ENCODE measurements at regions not wholly inside any gene's neighbourhood (a gene's known extent, or its start where the extent isn't known, plus 50 kb on each side); places are given as distances from the start of the nearest gene placed in this dataset.

DNA sequence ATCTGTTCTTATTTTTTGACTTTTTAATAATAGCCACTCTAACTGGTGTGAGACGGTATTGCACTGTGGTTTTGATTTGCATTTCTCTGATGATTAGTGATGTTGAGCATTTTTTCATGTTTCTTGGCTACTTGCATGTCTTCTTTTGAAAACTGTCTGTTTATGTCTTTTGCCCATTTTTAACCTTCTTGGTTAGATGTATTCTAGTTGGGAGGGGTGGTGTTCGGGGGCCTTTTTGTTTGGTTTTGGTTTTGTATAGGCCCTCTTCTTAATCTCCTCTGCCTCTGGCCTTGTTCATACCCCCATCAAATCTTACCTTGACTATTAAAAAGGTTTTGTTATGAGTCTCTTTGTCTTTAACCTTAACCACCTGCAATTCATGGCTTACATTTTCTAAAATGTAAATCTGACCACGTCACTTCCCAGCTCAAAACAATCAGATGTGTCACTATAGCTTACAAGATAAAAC is 107.8 kb upstream of the NR4A3 start:
- DNase-seq (ENCODE audit: low read depth) = no peak

GRCh38 chr9:99718631-99719030 is 103.1 kb upstream of the NR4A3 start:
- no peak for DNase-seq (ENCODE audit: low read depth)

GRCh38 chr9:99720455-99721050 is 101.1 kb upstream of the NR4A3 start:
- DNase-seq (ENCODE audit: low read depth) = no peak

GRCh38 chr9:99721898-99722297 is 99.8 kb upstream of the NR4A3 start:
- DNase-seq (ENCODE audit: low read depth) = no peak

- no peak for DNase-seq (ENCODE audit: low read depth)
Measured at GRCh38 chr9:99722877-99723276, 98.8 kb upstream of the NR4A3 start.

GRCh38 chr9:99724640-99725039 is 97.0 kb upstream of the NR4A3 start:
- DNase-seq (ENCODE audit: low read depth) = no peak

- no peak for DNase-seq (ENCODE audit: low read depth)
Measured at GRCh38 chr9:99725852-99726251, 95.8 kb upstream of the NR4A3 start.

- DNase-seq (ENCODE audit: low read depth) = no peak
Measured at GRCh38 chr9:99726758-99727157, 94.9 kb upstream of the NR4A3 start.

GRCh38 chr9:99730062-99730461 is 91.6 kb upstream of the NR4A3 start:
- no peak for DNase-seq (ENCODE audit: low read depth)

- no peak for DNase-seq (ENCODE audit: low read depth)
Measured at GRCh38 chr9:99731950-99732349, 89.7 kb upstream of the NR4A3 start.

GRCh38 chr9:99732715-99733114 is 89.0 kb upstream of the NR4A3 start:
- no peak for DNase-seq (ENCODE audit: low read depth)

DNA sequence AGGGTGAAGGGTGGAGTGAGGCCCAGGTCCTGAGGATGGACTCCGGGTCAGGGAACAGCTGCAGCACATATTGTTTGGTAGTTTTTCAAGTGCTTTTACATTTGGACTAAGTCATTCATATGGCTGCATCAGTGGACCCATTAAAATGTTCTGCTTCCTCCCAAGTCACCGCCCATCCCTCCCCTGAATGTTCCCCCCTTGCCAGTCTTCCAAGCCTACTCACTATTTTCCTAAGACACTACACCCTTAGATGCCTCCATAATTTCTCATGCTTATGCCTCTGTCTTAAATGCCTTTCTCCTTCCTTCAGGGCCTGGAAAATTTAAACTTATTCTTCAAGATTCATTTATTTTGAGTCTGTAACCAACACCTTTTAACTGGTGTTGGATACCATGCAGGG is 86.6 kb upstream of the NR4A3 start:
- DNase-seq (ENCODE audit: low read depth) = no peak

GRCh38 chr9:99736291-99736690 is 85.4 kb upstream of the NR4A3 start:
- no peak for DNase-seq (ENCODE audit: low read depth)

GRCh38 chr9:99737649-99738048 is 84.0 kb upstream of the NR4A3 start:
- DNase-seq (ENCODE audit: low read depth) = no peak

DNA sequence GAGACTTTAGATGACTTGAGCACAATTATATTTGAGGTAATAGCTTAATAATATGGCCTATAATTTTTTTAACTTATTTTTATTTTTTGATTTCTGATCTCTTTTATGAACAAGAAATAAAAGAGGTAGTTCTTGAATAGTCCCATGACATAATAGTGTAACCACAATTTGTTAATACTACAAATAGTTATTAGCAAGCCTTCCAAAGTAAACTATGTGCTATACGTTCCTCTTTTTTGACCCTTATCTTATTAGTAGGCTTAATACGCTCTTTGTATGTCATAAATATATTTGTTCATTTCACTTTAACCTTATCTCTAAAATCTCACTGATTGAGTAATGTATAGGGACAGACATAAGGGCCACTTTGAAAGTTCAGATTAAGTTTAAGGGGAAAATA is 78.7 kb upstream of the NR4A3 start:
- DNase-seq (ENCODE audit: low read depth) = no peak

- no peak for DNase-seq (ENCODE audit: low read depth)
Measured at GRCh38 chr9:99743455-99743854, 78.2 kb upstream of the NR4A3 start.

DNA sequence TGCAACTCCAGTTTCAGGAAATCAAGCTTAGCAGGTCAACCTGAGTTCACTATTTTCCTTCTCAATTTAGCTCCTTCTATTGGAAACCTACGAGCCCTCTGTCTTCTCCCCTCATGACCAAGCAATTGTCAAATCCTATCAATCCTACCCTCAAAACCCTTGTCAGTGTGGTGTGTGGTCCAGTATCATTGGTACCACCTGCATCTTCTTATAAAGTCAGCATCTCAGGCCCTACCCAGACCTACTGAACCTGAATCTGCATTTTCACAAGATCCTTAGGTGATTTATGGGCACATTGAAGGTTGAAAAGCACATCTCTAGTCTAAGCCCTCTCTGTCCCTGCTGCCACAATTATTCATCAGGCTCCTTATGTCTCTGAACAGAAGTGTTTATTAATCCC is 77.6 kb upstream of the NR4A3 start:
- no peak for DNase-seq (ENCODE audit: low read depth)

- DNase-seq (ENCODE audit: low read depth) = no peak
Measured at GRCh38 chr9:99745085-99745484, 76.6 kb upstream of the NR4A3 start.

- DNase-seq (ENCODE audit: low read depth) = no peak
Measured at GRCh38 chr9:99746406-99746805, 75.3 kb upstream of the NR4A3 start.

DNA sequence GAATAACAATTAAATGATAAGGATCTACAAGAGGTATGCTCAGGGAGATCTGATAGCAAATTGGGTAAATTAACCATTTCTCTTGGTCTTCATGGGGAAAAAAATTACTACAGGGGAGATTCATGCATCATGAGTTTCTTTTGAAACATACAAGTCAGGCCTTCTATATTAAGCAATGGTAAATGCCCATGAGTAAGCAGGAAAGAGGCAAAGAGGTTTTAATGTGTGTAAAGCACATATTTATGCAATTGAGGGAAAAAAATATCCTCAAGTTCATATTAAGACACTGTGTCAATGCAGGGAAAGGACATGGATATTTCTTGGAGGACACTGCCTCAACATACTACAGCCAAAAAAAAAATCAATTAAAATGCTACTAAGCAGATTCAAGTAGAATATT is 73.4 kb upstream of the NR4A3 start:
- no peak for DNase-seq (ENCODE audit: low read depth)

DNA sequence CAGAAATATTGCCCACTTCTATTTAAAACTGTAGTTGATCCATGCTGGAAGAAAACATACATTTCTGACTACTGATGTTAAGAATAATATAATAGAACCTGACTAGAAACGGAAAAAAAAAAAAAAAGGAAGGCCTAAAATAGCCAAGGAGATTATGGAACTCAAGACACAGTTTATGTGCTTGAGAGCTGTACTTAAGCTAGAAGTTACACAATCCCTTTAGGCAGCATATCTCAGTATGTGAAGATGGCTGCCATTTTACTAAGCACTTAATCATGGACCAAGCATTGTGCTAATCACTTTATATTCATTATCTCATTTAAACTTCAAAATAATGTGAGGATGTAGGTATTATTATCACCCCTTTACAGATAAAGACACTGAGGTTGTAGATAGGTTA is 73.0 kb upstream of the NR4A3 start:
- DNase-seq (ENCODE audit: low read depth) = no peak

DNA sequence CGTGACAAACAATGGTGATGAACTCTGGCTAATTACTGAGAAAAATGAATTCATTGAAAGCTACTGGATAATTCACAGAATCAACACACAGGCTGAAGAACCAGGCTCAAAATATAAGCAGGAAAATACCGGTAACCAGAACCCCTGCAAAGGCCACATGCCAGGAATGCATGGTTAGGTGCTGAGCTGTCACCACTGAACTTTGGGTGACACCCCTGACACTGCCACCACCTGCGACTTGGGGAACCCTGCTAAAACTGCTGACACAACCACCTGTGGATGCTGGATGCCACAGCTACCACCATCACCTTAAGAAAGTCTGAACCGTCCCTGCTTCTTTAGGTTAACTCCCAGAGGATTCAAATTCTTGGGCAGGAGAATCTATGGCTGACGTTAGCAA is 72.0 kb upstream of the NR4A3 start:
- DNase-seq (ENCODE audit: low read depth) = no peak

GRCh38 chr9:99750526-99750925 is 71.2 kb upstream of the NR4A3 start:
- no peak for DNase-seq (ENCODE audit: low read depth)

DNA sequence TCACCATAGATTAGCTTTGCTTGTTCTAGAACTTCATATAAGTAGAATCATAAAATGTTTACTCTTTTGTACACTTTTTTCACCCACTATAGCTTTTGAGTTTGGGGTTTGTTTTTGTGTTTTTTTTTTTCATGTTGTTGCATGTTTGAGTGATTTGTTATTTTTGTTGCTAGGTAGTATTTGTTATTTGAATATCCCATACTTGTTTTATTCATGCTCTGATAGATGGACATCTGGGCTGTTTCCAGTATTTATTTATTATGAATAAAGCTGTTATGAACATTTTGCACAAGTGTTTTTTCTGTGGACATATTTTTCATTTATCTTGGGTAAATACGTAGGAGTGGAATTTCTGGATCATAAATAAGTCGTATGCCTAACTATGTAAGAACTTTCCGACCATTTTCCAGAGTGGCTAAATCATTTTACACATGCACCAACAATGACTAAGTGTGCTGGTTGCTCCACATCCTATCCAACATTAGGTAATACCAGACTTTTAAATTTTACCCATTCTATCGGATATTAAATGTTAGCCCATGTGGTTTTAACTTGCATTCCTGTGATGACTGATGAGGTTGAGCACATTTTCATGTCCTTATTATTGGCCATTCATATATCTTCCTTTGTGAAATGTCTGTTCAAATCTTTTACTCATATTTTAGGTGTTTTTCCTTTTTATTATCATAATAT is 69.1 kb upstream of the NR4A3 start:
- no peak for DNase-seq (ENCODE audit: low read depth)
